SKM-1 treated with dmso at 0.1 percent for 144 hours (cell line): ENCODE measurements at regions not wholly inside any gene's neighbourhood (a gene's known extent, or its start where the extent isn't known, plus 50 kb on each side); places are given as distances from the start of the nearest gene placed in this dataset.
"Not testable (repeated sequence)": the region's sequence is repeated elsewhere in the genome, so short reads cannot be mapped to it uniquely, and the experiment has no call there.

Source experiments
- DNase-seq: peaks from one replicate; lab custom pipeline; 2025; ENCODE audit not compliant: unreplicated experiment; lab: John Stamatoyannopoulos, UW

DNA sequence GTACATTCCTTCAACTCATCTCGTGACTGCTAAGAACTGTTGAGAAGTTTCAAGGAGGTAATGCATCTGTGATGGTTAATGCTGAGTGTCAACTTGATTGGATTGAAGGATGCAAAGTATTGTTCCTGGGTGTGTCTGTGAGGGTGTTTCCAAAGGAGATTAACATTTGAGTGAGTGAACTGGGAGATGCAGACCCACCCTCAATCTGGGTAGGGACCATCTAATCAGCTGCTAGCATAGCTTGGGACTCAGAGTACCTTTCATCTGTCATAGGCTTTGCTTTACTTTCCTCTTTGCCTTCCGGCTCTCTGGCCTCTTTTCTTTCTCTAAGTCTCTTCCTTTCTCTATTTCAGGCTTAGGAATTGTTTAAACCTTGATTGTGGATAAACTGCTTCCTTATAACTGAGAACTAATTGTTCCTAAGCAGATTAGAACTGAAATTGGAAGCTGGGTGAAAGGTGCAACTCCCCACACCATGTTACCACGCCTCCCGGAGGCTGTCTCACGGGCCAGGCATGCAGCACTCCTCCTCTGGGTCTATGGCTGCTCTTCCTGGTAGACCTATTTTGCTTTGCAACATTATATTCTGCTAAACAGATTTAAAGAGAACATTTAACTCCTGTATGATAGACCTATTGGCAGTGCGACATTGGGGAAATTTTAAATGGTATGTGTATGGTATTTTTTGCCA, 298.2 kb downstream of the CCSER2 start:
- DNase-seq, result no peak

DNA sequence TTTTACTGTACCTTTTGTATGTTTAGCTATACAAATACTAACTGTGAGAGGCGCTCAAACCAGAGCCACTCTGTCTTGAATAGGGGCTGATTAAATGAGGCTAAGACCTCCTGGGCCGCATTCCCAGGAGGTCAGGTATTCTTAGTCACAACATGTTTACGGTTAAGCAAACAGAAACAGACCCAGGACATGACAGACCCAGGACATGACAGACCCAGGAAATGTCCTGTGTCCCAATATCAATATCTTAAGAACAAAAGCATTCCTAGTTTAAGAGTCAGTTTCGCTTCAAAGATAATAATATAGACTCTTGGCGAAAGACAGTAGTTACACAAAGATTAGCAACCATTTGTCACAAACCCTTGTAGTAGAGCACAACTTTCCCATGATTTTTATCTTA, 304.5 kb downstream of the CCSER2 start:
- no peak for DNase-seq

DNA sequence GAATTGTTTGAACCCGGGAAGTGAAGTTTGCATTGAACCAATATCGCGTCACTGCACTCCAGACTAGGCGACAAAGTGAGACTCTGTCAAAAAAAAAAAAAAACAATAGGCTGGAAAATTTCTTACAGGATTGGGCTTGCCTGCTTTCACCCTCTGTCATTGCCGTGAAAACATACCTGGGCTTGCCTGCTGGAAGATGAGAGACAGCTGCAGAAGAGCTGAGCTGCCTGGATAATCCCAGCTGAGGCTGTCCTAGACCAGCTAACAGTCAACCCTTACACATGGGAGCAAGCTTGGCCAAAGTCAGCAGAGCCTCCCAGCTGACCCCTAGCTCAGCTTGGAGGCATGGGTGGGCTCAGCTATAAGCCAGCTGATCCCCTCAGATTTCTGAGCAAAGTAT, 306.2 kb downstream of the CCSER2 start:
- no peak for DNase-seq

DNA sequence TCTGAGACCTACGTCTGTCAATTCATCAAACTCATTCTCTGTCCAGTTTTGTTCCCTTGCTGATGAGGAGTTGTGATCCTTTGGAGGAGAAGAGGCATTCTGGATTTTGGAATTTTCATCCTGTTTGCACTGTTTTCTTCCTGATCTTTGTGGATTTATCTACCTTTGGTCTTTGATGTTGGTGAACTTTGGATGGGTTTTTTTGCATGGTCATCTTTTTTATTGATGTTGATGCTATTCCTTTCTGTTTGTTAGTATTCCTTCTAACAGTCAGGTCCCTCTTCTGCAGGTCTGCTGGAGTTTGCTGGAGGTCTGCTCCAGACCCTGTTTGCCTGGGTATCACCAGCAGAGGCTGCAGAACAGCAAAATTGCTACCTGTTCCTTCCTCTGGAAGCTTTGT, 322.2 kb downstream of the CCSER2 start:
- not testable (repeated sequence) for DNase-seq

DNA sequence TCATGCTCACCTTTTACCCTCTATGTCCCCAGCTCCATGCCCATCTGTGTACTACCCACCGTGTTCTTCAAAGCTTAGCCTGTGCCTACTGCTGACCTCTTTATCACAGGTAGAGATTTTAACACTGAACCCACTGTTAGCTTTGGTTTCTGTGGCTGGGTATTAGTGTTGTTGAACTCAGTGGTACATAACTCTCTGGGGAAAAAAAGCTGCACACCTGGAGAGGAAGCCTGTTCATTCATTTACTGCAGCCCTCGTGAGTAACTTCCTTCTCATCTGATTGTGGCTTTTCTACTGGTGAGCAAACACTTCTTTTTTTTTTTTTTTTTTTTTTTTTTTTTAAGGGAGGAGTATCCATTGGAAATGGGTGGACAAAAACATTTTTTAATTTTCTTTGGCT, 326.3 kb downstream of the CCSER2 start:
- DNase-seq, result no peak

DNA sequence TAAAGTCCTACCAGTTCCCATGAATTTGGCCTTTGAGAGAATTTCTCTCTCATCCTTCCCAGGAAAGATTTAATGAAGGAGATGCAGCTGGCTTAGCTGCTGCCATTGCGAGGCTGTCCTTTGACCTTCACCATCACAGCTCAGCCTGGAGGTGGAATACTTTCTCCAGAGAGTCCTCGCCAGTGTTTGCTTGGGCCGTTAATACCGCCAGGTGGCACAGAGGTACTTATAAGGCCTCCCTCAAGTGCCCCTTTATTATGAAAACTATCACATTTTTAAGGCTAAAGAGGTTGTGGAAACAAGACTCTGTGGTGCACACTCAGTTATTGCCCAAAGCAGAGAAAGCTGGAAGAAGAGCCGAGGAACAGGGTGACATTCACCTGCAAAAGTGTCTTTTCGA, 330.6 kb downstream of the CCSER2 start:
- DNase-seq, result no peak

DNA sequence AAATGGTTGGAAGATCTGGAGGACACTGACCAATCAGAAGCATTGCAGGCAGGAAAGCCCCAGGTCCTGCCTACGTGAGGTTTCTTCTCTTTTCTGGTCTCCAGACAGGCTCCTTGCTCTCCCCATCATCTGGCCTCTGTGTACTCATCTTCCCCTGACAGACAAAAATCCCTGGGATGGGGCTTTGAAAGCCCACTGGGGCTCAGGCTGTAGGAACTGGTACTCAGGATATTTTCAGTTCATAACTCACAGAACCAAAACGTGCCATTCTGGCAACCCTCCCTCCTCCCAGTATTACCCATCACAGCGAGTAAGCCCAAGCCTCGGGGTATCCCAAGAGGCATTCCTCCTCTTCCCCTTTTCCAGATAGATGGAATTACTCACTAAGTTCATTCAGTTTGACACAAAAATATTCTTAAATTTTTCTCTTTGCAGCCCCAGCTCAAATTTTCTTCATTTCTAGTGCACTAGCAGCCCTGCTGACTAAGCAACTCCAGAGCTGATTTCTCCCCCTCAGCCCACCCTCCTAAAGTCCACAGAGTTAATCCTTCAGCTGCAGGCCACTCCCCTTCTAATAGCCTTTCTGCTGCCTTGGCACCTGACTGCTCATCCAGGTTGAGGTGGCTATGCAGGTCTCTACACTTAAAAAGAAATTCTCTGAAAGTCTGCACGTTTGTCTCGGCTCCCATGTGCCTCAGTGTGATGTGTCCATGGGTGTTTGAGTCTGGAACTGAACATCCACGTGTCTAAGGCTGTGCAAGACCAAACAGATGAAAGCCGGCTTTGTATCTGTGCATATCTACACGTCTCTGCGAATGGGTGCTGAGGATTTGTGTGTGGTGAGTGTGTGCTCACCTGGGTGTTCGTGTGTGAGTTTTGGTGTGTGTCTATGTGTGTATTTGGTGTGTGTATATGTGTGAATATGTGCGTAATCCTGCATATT, 331.4 kb downstream of the CCSER2 start:
- DNase-seq, result no peak

DNA sequence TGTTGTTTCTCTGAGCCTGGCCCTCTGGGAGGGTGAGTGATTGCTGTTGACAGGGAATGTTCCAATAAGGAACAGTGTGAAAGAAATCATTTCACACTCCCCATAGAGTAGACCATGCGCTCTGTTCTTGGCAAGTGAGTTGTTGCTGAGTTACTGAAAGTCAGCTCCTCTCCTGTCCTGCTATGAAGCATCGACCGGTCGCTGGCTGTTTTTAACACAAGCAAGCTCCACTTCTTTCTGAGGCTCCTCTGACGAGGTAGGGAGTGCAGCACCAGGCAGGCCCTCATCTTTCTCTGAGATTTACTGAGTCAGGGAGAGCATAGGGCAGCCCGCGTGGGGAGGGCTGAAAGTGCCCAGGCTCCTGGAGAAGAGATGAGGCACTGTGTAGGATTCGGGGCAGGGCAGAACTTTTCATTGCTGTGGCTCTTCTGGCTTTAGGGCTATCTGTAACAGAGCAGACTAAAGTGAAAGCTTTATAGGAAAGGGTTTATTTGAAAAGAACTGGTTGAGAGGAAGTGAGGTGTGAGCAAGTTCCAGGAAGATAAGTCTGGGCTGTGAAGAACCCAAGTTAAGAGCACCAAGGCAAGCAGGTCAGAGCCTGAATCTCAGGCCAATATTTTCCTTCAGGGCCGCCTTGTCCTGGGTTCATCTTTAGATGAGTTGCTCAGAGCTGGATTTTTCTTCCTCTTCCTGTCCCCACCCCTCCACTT, 332.2 kb downstream of the CCSER2 start:
- DNase-seq, result no peak

DNA sequence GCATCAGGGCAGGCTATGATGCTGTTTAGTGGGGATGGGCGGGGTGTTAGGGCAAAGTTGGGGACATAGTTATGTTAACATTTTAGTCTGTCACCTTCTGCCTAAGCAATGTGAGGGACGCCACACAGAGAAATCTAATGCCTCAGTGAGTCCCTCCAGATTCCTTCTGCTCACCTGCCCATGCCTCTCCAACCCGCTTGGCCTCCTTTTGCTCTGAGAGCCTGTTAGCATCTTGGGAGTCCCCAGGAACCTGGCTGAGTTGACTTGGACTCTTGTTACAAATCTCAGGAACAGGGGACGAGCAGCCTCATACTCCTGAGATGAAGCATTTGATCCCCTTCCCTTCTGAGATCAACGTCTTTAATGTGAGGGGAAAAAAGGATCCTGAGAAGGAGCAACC, 336.8 kb downstream of the CCSER2 start:
- no peak for DNase-seq

DNA sequence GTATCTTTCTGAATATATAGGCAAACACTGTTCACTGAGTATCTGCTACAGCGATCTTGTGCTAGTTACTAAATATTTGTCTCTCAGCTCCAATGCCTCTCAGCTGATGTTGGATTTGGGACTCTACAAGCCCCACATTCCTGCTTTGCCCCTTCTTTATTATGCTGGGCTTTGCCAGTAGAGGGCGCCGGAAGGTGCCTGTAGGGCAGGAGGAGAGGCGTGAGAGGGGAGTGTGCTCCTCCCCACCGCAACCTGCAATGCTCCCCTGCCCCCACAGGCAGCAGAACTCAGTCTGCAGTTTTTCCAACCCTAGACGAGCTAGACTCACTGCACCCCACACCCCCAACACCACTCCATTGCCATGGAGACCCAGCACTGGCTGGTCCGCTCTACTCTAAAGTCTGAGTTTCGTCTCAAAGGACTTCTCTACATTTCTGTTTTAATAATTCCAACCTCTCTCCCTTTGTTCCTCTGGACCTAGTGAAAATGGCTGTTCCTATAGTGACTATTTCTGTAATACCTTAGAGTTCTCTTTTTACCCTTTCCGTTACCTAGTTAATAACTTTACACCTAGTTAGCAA, 337.6 kb downstream of the CCSER2 start:
- DNase-seq, result peak; percentile 9

DNA sequence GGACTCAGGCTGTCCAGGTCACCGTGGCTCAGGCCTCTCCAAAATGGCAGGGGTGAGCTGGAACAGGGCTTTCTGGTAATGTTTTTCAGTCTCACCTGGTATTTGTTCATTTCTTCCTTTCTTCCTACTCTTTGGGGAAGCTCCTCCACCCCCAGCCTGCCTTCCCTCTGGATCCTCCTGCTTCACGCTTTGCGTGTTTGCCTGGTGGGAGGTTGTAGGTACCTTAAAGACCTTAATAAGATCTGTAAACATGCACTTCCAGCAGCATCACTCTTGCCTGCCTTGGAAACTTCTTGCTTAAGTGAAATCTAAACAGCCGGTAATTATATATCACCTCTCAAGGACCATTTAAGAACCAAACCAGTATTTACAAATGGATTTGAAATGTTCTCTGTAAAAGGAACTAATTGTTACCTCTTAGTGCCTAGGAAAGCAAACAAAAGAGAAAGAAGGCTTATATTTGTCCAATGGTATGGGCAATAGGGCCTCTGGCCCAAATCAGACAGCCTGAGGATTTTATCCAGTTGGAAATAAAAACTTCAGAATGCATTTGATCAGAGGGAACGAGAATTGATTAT, 339.9 kb downstream of the CCSER2 start:
- no peak for DNase-seq

DNA sequence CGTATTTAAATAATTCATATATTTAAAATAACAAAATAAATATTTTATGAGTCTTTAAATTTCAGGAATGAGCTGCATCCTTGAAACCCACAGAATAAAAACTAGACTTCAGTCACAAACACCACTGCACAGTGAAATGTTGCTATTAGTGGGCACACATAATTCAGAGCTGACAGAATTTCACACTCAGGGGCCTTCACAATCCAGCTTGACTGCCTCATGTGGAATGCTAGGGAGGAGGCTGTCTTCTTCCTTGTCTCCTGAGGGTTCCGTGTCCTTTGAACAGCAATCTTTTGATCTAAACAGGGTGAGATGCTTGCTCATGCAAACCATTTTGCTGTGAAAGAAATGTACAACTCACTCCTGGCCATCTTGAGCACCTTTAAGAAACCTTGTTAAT, 346.7 kb downstream of the CCSER2 start:
- DNase-seq, result no peak

DNA sequence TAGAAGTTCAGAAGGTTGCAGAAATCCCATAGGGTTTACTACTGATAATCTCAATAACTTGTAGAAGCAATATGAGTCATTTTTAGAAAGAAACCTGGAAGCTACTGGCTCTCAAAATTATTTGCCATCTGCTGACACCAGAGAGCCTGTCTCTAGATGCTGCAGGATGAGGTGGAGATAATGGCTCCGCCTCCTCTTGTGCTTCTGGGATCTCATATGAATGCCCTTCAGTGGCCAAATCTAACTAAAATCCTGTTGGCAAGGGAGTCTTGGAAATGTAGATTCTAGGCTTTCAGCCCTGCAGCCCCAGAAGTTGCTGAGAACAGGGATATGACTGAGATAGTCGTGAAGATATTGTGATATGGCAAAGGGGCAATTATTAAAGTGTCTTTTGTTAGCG, 348.1 kb downstream of the CCSER2 start:
- no peak for DNase-seq

DNA sequence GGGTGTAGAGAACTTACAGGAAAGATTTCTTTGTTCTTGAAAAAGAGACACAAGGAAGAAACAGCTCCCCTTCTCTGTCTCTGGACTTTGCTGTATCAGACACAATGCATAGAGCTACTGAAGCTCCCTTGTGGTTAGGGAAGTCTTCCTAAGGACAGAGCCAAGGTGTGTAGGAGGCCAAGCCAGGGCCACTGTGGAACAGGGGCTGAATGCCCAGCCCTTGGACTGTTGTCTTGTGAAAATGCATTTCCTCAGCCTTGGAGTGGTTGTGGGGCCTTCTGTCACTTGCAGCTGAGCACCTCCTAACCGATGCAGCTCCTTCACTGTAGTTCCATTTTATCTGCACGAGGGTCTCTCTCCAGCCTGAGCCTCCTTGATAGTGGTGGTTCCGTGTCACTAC, 353.4 kb downstream of the CCSER2 start:
- no peak for DNase-seq

DNA sequence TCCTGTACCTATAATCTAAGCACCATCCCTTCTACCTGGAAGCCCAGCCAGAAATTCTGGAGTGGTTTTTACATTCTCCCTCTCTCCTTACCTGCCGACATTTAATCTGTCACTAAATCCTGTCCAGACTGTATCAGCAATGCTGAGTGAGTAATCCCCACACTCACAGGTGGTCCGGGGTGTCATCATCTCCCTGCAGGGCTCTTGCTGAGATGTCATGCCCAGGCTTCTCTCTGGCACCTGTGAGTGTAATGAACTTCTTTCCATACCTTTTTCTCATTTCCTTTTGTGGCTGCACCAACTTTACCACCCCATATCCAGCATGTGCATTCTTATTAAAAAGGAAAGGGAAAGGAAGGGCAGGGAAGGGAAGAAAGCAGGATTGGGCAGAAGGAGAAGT, 355.2 kb downstream of the CCSER2 start:
- DNase-seq, result no peak

DNA sequence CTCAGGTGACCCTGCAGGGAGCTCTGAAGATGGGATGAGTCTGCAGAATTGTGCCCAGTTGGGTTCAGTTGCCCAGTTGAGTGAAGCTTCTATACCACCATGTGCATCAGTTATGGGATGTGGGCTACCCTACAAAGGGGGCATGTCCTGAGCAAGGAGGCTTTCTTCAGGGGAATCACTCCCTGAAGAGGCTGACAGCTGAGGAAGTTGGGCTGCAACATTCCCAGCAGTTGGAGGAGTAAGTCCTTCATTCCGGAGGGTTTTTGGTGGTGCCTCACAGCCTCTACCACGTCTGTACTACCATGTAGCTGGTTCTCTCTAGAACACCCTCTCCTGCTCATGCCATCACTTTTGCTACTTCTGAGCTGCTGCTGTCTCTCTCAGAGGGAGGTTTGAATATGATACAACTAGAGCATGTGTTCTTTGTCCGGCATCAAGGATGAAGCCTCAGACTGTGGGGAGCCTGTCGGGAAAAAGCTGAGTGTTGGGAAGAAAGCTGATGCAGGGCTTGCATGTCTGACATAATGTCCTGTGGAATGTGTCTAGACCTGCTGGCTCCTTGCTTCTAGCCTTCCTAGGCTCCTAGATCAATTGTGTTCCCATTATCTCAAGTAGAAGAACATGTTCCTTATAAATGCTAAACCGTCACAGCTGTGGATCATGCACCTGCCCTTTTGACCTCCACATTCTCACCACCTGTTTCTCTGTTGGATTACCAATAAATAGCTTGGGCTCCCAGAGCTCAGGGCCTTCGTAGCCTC, 355.8 kb downstream of the CCSER2 start:
- DNase-seq, result no peak

DNA sequence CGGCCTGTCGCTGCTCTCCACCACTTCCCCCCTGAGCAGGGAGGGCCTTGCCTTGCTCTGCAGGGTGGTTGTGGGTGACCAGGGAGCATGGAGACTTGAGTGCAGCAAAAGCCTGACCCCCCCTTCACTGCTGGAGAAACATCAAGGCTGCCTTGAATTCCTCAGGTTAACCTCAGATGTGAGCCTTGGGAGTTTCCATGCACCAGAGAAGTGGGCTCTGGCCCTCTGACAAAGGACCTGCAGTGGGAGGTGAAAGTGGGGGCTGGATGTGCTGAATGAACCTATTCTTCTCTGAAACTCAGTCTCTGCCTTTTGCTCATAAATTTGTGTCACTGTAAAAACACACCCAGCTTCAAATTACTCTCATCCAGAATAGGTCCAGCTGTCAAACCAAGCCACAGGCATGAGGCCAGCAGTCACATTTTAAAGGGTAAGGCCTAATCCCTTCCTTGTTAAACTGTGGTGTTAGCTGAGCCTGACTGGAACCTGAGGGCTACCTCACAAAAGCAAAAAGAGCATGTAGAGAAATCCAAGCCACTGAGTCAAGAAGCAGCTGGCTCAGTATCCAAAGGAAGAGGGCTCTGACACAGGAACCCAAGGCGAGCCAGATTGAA, 356.8 kb downstream of the CCSER2 start:
- no peak for DNase-seq

DNA sequence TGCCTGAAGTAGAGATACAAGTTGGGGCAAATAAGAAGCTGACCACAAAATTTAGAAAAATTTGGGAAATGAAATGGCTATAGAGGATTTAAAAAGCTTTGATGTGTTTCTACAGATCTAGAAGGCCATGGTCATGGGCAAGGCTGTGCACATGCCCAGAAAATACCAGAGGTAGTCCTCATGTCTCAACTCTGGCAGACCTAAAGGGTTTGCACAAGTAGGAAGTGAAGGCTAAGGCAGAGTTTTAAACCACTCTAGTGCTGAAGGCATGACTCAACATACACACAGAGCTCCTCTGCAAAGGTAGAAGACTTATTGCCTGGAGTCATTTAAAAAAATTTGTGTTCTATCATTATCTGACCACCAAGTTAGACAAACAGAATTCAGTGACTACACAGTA, 364.6 kb downstream of the CCSER2 start:
- no peak for DNase-seq

DNA sequence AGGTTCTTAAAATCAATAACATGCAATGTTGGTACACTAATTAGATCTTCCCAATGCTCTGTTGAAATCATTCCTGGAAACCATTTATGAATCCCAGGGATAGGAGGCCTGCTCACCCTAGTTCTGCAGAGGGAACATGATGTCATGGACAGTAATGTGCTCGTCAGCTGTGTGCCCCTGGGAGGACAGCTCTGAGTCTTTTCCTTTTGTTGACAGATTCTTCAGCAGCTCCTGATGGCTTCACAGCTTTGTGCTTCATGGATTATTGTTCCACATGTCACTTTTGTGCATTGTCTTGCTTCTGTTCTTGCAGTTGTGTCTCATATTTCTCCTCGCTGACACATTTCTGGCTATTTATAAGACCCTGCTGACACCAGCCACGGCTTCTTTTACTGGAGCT, 367.5 kb downstream of the CCSER2 start:
- no peak for DNase-seq

DNA sequence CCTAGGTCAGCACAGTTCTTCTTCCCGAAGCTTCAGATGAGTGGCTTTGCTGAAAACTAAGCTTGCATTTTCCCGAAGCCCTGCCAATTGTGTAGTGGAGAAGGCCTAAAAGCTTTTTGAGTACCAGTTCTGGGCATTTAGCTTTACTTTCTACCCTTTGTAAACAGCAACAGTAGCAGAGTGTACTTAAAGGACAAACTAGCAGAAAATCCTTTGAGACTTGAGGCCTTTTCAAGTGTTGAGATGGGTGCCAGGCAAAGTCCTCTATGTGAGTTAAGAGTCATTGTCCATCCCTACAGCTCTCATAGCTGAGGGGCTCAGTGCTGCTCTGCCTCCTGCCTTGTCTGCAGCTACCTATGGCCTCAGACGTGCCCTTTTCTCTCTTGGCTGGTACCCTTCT, 368.2 kb downstream of the CCSER2 start:
- no peak for DNase-seq
